A673 (cell line): ENCODE measurements at regions not wholly inside any gene's neighbourhood (a gene's known extent, or its start where the extent isn't known, plus 50 kb on each side); places are given as distances from the start of the nearest gene placed in this dataset.

Experiments used
- CTCF ChIP-seq: fragments of 300-800, 200-600 bp; sonication (generic); conservative IDR thresholded peaks from 2 replicates; pipeline ENCODE4 v1.5.1; 2017; ENCODE audit warnings: low read depth, mild to moderate bottlenecking, antibody characterized with exemption, low read length, moderate library complexity, mixed read lengths
- EZH2 ChIP-seq: fragments of 200-600 bp; sonication (generic); IDR thresholded peaks from 2 replicates; pipeline ENCODE4 v1.6.1; 2017; ENCODE audit warnings: borderline replicate concordance, low read depth, mild to moderate bottlenecking, mixed read lengths, antibody characterized with exemption, low read length; ENCODE audit not compliant: poor library complexity, severe bottlenecking

- no peak for TF ChIP-seq CTCF
- TF ChIP-seq EZH2, result no peak
Measured at GRCh38 chr2:14140009-14140550, 492.4 kb upstream of the LRATD1 start.
